NCI-H2107 treated with DMSO at 0.1 percent for 48 hours (cell line): ENCODE measurements at regions not wholly inside any gene's neighbourhood (a gene's known extent, or its start where the extent isn't known, plus 50 kb on each side); places are given as distances from the start of the nearest gene placed in this dataset.

Experiments
- DNase-seq: peaks from one replicate; lab custom pipeline; 2025; ENCODE audit not compliant: unreplicated experiment; lab: John Stamatoyannopoulos, UW

DNA sequence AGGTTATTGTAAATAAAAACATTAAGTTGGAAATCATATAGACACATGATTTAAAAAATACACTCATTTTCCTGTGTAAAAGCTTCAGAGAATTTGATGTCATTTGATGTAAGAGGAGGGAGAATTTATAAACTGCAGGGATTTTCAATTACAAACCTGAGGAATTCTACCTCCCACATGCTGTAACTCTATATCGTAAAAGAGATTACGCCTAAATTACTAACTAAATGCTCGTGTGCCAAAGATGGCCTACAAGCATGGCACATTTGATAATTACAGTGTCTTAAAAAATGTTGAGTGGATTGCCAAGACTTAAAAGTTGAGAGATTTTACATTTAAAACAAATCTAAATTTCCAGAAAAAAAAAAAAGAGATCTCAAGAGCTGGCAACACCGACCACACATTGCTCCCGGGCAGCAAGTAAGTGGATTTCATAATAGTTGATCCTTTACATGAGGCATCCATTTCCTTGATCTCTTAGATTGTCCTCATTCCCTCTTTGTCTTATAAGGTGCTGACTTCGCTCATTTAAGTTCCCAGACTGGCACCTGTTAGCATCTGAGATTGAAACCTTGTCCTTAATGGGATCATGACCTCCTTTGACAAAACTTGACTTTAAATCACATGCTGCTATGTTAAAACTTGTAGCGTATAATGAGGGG lies 840.3 kb upstream of the ZEB2 start:
- DNase-seq: no peak

DNA sequence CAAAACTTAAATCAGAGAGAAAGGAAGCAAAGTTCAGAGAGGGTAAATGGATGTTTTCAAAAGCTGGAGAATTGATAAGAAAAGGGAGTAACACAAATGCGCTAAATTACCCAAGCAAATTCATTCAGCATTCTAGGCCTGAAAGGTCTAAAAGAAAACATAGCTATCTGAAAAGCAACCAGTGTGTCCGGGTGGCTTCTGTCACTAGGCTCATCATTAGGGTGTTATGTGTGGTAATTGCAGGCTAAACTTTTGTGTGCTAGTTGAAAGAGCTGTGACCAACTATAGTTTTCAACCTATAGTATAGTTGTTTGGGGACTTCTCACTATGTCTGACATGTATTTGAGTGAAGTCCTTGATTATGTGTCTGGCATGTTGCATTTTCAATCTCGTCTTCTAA lies 839.6 kb upstream of the ZEB2 start:
- no peak for DNase-seq

- DNase-seq: no peak
Measured at GRCh38 chr2:145356056-145356455, 836.1 kb upstream of the ZEB2 start.

GRCh38 chr2:145352484-145352883 lies 832.6 kb upstream of the ZEB2 start:
- DNase-seq: no peak

DNA sequence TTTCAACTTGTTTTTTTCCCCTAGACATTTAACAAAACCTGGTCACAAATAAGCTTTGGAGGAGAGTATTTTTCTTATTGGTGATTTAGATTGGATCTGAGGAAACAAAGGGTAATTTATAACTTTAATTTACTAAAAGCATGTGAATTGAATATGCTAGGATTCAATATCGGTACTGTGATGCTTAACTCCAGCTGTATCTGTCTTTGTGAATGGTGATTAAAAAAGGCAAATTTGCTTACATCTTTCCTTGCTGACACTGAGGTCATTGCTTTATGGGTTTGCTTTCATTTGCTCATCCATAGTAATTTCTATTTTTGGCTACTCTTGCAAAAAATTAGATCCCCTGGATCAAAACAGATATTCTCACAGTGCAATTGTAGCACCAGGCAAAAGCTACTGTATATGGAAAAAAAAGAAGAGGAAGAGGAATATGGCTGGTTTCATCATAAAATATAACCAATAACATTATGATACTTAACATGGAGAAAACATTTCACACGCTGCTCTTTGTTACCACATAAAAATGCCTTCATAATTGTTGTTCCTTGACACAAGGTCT lies 832.0 kb upstream of the ZEB2 start:
- no peak for DNase-seq

- DNase-seq: no peak
Measured at GRCh38 chr2:145350011-145350410, 830.1 kb upstream of the ZEB2 start.

DNA sequence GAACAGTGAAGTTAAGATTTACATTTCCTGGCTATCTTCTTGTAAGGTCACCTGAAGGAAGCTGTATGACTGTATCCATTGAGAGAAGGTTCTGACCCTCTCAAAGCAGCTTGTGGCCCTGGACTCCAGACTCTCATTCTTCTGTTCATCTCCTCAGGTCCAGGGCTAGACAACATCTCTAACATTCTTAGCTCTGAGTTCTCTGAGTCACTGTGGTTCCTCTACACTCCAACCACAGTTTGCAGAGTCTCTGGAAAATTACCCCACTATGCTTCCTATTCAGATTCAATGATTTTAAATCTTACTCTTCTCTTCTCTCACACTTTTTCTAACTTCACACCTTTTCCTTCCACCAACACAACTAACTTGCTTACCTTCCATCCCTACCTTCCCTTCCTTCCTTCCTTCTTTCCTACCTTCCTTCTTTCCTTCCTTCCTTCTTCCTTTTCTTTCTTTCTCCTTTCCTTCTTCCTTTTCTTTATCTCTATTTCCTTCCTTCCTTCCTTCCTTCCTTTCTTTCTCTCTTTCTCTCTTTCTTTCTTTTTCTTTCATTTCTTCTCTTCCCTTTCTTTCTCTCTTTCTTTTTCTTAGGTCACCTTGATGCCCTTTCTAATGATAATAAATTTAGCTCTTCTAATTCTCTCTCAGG lies 824.3 kb upstream of the ZEB2 start:
- no peak for DNase-seq

DNA sequence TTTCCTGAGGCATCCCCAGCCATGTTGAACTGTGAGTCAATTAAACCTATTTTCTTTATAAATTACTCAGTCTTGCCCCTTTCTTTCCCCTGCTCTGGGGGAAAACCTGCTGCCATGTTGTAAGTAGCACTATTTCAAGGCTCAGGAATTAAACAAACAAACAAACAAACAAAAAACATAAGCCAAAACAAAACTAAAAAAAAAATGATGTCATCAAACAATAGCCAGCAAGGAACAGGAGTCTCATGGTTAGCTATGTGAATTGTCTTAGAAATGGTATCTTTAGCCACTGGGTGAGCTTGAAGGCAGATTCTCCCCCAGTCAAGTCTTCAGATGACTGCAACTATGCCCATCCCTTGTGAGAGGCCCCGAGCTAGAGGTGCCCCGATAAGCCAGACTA lies 823.4 kb upstream of the ZEB2 start:
- no peak for DNase-seq

DNA sequence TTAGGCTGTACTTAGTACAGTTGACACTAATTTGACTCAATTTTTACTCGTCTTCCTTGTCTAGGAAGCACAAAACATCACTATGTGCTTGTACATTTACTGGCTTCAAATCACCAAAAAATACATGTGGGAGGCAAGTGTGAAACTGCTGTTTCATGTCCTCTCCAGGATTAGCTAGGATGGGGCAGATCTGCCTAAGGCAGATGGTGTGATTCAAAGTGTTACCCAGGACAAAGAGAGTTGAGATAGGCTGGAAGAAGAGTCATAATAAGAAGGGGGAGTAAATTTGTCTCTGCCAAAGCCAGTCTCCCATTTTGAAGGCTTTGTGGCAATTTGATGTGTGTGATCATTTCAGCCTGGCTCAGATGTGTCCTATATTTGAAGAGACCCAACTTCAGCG lies 821.6 kb upstream of the ZEB2 start:
- DNase-seq: no peak

- no peak for DNase-seq
Measured at GRCh38 chr2:145339646-145340045, 819.7 kb upstream of the ZEB2 start.

GRCh38 chr2:145332210-145332898 lies 812.4 kb upstream of the ZEB2 start:
- DNase-seq: no peak

DNA sequence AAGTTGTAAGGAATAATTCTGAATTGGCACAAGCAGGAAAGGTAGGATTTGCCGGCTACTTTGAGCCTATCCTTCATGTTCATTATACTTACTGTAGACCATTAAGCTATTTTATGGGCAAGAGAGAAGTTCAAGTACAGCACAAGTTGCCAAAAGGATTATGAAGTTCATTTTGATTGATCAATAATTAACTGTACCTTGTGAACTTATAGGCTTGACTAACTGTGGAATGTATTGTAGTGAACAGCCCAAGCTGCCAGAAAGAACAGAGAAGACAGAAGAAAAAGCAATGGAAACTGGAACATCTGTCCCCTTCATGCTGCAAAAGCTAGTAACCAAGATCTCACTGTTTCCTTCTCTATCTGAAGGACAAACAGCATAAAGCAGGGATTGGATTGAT lies 810.1 kb upstream of the ZEB2 start:
- DNase-seq: no peak

GRCh38 chr2:145325485-145325884 lies 805.6 kb upstream of the ZEB2 start:
- DNase-seq: no peak

GRCh38 chr2:145324748-145325147 lies 804.8 kb upstream of the ZEB2 start:
- no peak for DNase-seq

GRCh38 chr2:145323512-145323911 lies 803.6 kb upstream of the ZEB2 start:
- no peak for DNase-seq

GRCh38 chr2:145321344-145321743 lies 801.4 kb upstream of the ZEB2 start:
- no peak for DNase-seq

DNA sequence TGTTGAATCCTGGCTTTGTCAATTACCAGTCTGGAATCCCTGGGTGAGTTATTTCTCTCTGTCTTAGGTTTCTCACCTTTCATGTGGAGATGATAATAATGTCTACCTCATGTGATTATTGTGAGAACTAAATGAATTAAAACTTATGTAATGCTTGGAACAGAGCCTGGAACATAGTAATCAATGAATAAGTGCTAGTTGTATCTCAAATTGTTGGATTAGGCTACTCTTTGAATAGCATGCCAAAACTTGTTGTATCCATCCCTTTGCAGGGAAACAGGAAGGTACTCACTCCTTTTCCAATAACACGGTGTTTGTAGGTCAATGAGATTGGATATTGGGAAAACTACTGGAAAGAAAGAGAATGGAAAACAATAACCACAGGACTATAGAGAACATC lies 796.6 kb upstream of the ZEB2 start:
- no peak for DNase-seq

GRCh38 chr2:145315053-145315452 lies 795.1 kb upstream of the ZEB2 start:
- no peak for DNase-seq

- no peak for DNase-seq
Measured at GRCh38 chr2:145314119-145314633, 794.3 kb upstream of the ZEB2 start.

- DNase-seq: no peak
Measured at GRCh38 chr2:145305889-145306288, 786.0 kb upstream of the ZEB2 start.

DNA sequence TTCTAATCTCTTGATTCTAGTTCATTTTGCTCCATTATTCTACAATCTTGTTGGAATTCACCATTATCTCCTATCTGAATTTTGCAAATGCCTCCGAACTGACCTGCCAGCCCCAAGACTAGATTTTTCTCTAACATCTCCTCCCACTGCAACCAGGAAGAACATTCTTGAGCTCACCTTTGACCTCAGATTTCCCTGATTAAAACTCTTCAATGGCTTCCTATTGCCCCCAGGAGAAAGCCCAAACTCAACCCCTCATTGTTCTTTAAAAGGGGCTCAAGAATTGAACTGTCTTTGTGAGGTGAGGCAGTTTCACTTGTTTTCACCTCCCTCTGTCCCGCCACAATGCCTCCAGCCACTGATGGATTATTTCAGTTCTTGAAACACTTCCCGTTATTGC lies 784.6 kb upstream of the ZEB2 start:
- DNase-seq: no peak

DNA sequence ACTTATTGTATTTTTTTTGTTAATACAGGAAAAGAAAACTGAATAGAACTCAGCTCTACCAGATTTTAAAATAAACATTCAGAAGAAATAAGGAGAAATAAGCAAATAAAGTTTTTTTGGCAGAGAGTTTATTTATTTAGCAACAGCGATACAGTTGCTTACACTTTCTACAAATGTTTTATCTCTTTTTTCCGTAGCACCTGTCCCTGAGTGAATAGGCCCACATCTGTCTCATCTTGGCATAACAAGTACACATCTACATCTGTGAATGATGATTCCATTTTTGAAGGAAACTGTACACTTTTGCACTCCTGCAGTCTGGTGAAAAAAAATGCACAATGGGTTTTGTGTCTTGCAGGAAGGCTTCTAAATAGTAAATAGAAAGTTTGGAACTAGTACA lies 783.6 kb upstream of the ZEB2 start:
- DNase-seq: no peak
